ENCODE measurements at regions not wholly inside any gene's neighbourhood (a gene's known extent, or its start where the extent isn't known, plus 50 kb on each side); places are given as distances from the start of the nearest gene placed in this dataset.

- TF ChIP-seq SIN3A (IDR thresholded peaks at IDR 0.05; ENCODE audit: borderline replicate concordance, insufficient read depth, low read depth, low read length) (no peak), CTCF (IDR thresholded peaks at IDR 0.05) (no peak), POLR2AphosphoS5 (IDR thresholded peaks at IDR 0.05; ENCODE audit: low read depth, low read length) (no peak), TCF7L2 (IDR thresholded peaks at IDR 0.05; ENCODE audit: low read depth, low read length) (no peak)
Measured at GRCh38 chr20:24206995-24207394, 218.4 kb upstream of the GGTLC1 start.
